GM12875 (cell line): ENCODE measurements at regions not wholly inside any gene's neighbourhood (a gene's known extent, or its start where the extent isn't known, plus 50 kb on each side); places are given as distances from the start of the nearest gene placed in this dataset.

Experiments
- H3K4me3 ChIP-seq: one replicate; pipeline ENCODE4 v1.5.1; 2011; ENCODE audit warnings: low read depth, low read length, control low read depth
- TF ChIP-seq, protein P1 (sequence below): IDR thresholded peaks from 2 replicates; pipeline ENCODE4 v1.5.1; 2011; ENCODE audit warnings: low read depth, mild to moderate bottlenecking, control low read depth, inconsistent platforms, low read length, moderate library complexity, borderline replicate concordance; ENCODE audit not compliant: insufficient read depth

DNA sequence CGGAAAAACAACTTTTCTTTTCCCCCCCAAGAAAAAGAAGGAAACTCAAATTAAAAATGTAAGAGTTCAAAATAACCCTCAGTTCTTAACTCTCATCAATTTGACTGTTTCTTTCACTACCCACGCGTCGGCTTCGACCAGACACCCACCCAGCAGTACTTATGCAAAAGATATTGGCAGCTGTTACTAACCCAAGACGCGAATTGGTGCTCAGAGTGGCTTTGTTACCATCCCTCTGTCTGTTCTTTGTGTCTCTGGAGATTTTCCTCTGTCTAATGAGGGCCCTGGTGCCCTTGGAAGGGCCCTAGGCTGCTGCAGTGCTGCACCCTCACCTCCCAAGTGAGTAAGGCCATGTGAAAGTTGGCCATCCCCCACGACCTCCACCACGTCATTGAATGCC lies 180.5 kb upstream of the NECTIN1 start:
- TF ChIP-seq, protein P1, sequence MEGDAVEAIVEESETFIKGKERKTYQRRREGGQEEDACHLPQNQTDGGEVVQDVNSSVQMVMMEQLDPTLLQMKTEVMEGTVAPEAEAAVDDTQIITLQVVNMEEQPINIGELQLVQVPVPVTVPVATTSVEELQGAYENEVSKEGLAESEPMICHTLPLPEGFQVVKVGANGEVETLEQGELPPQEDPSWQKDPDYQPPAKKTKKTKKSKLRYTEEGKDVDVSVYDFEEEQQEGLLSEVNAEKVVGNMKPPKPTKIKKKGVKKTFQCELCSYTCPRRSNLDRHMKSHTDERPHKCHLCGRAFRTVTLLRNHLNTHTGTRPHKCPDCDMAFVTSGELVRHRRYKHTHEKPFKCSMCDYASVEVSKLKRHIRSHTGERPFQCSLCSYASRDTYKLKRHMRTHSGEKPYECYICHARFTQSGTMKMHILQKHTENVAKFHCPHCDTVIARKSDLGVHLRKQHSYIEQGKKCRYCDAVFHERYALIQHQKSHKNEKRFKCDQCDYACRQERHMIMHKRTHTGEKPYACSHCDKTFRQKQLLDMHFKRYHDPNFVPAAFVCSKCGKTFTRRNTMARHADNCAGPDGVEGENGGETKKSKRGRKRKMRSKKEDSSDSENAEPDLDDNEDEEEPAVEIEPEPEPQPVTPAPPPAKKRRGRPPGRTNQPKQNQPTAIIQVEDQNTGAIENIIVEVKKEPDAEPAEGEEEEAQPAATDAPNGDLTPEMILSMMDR = no peak

DNA sequence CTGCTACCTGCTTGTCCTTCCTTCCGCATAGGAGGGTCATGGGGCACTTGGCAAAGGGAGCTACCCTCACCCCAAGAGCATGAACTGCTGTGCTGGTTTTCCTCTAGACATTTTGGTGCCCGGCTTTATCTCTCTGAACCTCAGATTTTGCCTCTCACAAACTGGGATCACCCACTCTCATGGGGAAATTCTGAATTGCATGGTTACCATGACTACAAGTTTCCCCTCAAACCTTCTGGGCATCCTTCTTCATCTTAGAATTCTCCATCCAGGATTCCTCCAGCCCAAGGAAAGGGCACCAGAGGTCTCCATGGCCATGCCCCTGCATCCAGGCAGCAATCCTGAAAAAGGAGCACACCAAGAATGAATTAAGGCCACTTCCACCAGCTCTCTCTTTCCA lies 180.1 kb upstream of the NECTIN1 start:
- H3K4me3 ChIP-seq = no peak overlapping the region
- TF ChIP-seq, protein P1 = no peak

More for the DNA sequence above, 180.5 kb upstream of the NECTIN1 start:
- H3K4me3 ChIP-seq = no peak overlapping the region

DNA sequence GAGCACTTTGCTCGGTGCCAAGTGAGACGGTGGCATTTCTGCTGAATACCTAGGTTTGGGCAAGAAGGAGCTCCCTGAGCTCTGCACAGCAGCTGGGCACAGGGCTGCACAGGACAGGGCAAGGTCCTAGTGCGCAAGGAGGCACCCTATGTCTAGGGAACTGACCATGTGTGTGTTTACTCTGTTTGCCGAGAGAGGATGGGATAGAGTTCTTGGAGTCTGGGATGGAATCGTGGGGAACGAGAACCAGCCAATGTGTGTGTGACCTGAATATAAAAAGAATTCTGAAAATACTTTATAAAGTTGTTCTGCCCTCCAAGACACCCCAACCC lies 179.5 kb upstream of the NECTIN1 start:
- no peak overlapping the region for H3K4me3 ChIP-seq
- TF ChIP-seq, protein P1 = no peak

DNA sequence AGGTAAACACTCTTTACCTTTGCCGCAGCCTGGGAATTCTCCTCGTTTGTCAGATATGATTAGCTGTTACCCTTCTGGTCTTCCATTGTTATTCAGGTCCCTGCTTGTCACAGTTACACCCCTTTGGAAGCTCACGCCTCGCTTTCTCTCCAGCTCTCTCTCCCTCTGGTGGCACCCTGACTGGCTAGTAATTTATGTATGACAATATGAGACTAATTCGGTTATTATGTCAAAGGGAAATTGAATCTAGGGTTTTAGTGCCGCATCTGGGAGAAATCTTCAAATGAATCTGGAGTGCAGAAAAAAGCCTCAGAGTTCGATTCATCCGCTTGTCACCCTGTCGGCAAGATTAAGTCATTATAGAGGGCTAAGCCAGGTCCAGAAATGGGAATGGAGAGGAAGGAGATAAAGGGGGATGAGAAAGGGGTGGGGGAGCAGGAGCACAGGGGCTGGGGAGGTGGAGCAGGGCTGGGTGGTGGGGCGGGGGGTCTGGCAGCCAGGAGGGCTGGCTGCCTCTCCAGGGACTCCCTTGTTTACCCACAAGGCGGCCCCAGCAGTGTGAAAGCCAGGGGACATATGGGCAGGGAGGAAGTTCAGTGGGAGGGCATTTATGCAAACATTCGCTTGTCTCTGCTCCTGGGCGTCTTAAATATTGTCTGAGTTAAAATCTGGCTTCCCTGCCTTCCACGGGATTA lies 179.0 kb upstream of the NECTIN1 start:
- no peak overlapping the region for H3K4me3 ChIP-seq

DNA sequence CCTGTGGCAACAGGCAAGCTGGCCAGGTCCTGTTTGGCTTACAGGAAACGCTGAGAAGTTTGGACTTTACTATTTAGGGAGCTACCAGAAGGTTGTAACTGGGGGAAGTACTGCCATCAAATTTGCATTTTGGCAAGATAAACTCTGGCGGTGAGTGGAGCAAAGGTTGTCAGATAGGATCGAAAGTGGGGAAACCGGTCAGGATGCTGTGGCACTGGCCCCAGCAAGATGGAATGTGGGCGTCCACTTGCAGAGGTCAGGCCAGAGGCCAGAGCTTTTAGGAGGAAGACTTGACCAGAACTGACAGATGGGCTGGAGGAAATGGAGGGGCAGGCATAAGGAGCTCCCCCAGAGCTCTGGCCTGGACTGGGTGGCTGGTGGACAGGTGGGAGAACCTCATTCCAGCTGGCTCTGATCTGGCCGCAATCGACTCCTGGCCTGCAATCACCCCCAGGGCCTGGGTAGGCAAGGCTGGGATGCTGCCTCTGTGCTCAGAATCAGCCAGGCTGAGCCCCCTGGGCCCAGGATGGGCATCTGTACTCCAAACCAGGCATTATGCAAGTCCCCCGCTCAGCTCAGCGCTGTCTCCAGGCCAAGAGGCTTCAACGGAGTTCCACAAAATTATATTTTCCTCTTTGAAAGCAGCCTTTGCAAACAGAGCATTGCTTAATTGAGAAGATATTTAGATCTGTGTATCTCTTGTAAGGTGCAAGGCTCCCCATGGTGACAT lies 178.3 kb upstream of the NECTIN1 start:
- no peak overlapping the region for H3K4me3 ChIP-seq
- TF ChIP-seq, protein P1 = no peak

More for the DNA sequence above, 179.0 kb upstream of the NECTIN1 start:
- TF ChIP-seq, protein P1 = no peak

DNA sequence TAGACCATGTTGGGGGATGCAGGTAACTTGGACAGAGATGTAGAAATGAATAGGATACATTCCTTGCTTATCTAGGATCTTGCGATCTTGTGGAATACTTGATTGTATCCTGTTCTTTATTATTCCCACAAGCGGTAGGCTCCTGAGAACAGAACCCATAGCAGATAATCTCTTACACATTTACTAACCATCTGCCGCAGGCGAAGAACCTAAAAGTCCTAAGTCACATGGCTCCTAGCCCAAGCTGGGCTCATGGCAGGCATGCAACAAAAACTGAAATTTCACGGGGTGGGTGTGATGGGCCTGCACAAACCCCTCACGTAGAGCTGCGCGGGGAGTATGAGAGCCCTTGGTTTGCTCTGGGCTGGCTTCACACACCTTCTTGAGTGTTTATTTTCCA lies 177.4 kb upstream of the NECTIN1 start:
- no peak overlapping the region for H3K4me3 ChIP-seq
- TF ChIP-seq, protein P1 = no peak

DNA sequence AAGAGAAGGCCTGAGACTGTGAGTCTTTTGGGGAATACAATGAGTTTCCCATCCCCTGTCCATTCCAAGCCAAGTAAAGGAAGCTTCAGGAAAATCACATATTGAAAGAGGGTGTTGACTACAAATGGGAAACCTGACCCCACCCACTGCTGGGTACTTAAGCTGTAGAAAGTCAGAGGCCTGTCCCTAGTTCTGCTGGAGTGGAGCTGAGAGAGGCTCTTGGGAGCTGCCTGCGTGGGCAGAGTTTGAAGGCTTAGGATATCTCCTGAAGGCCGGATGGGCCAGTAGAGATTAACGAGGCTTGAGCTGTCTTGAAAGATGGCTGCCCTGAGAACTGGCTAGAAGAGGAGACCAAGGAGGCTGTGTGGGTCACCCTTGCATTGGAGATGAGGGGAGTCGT lies 176.2 kb upstream of the NECTIN1 start:
- TF ChIP-seq, protein P1 = no peak

More for the DNA sequence above, 176.2 kb upstream of the NECTIN1 start:
- no peak overlapping the region for H3K4me3 ChIP-seq
